ENCODE measurements at regions not wholly inside any gene's neighbourhood (a gene's known extent, or its start where the extent isn't known, plus 50 kb on each side); places are given as distances from the start of the nearest gene placed in this dataset.

- no peak overlapping the region for H3K4me3 ChIP-seq (replicated peaks; ENCODE audit: low read depth, low read length)
- DNase-seq (ENCODE audit: low read depth) = no peak
- no peak for TF ChIP-seq CTCF (IDR thresholded peaks at IDR 0.05; ENCODE audit: low read length, missing control alignments)
Observed at GRCh38 chr4:78667325-78667724, 108.8 kb upstream of the BMP2K start.

- no peak overlapping the region for H3K4me3 ChIP-seq (replicated peaks; ENCODE audit: low read depth, low read length)
- no peak for DNase-seq (ENCODE audit: low read depth)
- no peak for TF ChIP-seq CTCF (IDR thresholded peaks at IDR 0.05; ENCODE audit: low read length, missing control alignments)
Observed at GRCh38 chr4:78667764-78668163, 108.4 kb upstream of the BMP2K start.

- peak; percentile 7 for TF ChIP-seq CTCF (IDR thresholded peaks at IDR 0.05; ENCODE audit: low read length, missing control alignments)
- no peak for DNase-seq (ENCODE audit: low read depth)
- H3K4me3 ChIP-seq (replicated peaks; ENCODE audit: low read depth, low read length) = no peak overlapping the region
Observed at GRCh38 chr4:78669453-78669852, 106.7 kb upstream of the BMP2K start.

- DNase-seq (ENCODE audit: low read depth) = no peak
- TF ChIP-seq CTCF (IDR thresholded peaks at IDR 0.05; ENCODE audit: low read length, missing control alignments) = no peak
- H3K4me3 ChIP-seq (replicated peaks; ENCODE audit: low read depth, low read length) = no peak overlapping the region
Observed at GRCh38 chr4:78671903-78672815, 104.0 kb upstream of the BMP2K start.

- no peak for TF ChIP-seq CTCF (IDR thresholded peaks at IDR 0.05; ENCODE audit: low read length, missing control alignments)
- DNase-seq (ENCODE audit: low read depth) = no peak
- no peak overlapping the region for H3K4me3 ChIP-seq (replicated peaks; ENCODE audit: low read depth, low read length)
Observed at GRCh38 chr4:78673337-78673736, 102.8 kb upstream of the BMP2K start.

- no peak for TF ChIP-seq CTCF (IDR thresholded peaks at IDR 0.05; ENCODE audit: low read length, missing control alignments)
- H3K4me3 ChIP-seq (replicated peaks; ENCODE audit: low read depth, low read length) = no peak overlapping the region
- DNase-seq (ENCODE audit: low read depth) = no peak
Observed at GRCh38 chr4:78675325-78675724, 100.8 kb upstream of the BMP2K start.

GRCh38 chr4:78682070-78682469, 94.1 kb upstream of the BMP2K start:
- no peak for DNase-seq (ENCODE audit: low read depth)
- TF ChIP-seq CTCF (IDR thresholded peaks at IDR 0.05; ENCODE audit: low read length, missing control alignments) = no peak
- H3K4me3 ChIP-seq (replicated peaks; ENCODE audit: low read depth, low read length) = no peak overlapping the region

Measured in fibroblast of pulmonary artery (primary cell).